ENCODE measurements at regions not wholly inside any gene's neighbourhood (a gene's known extent, or its start where the extent isn't known, plus 50 kb on each side); places are given as distances from the start of the nearest gene placed in this dataset.

- DNase-seq (no peak), ATAC-seq (no peak)
- Histone ChIP-seq H3K27me3 (ENCODE audit: low read length) (peaks cover 92% of the 10 kb centered on the region), H3F3A (ENCODE audit: low read length, unreplicated experiment) (no peaks in the 10 kb centered on the region), H3K9me2 (replicated peaks; ENCODE audit: low read length) (no peaks in the 10 kb centered on the region), H3K4me3 (ENCODE audit: low read length) (no peak overlapping the region), H3K4me2 (ENCODE audit: low read length) (no peak overlapping the region), H3K9ac (ENCODE audit: low read length) (no peak overlapping the region), H3K4me1 (ENCODE audit: insufficient read depth, low read length) (no peaks in the 10 kb centered on the region), H3K36me3 (ENCODE audit: low read depth, low read length) (no peaks in the 10 kb centered on the region), H3K79me2 (ENCODE audit: low read length) (no peaks in the 10 kb centered on the region), H2AFZ (ENCODE audit: low read length) (no peak overlapping the region), H4K20me1 (ENCODE audit: low read length) (no peaks in the 10 kb centered on the region), H3K27ac (ENCODE audit: low read length) (no peak overlapping the region), H3K9me3 (ENCODE audit: low read length) (no peaks in the 10 kb centered on the region)
- TF ChIP-seq EZH2 (IDR thresholded peaks at IDR 0.05; ENCODE audit: low read length, unreplicated experiment), result no peak
- no peak for TF ChIP-seq EZH2phosphoT487 (IDR thresholded peaks at IDR 0.05; ENCODE audit: borderline replicate concordance, low read length)
- POLR2A ChIA-PET (ENCODE audit: unreplicated experiment), result no interaction called here
- CTCF ChIA-PET, result no interaction called here
- intact Hi-C loops (cut with micrococcal nuclease), result no loop called here
- BruUV-seq (replicated peaks), result no TSS peak
These were observed 67.1 kb upstream of the PGBD5 start for GRCh38 chr1:230493264-230493663.

GRCh38 chr1:230490436-230490835, 64.3 kb upstream of the PGBD5 start:
- Histone ChIP-seq H3K4me3 (ENCODE audit: low read length) (no peak overlapping the region), H3K79me2 (ENCODE audit: low read length) (no peaks in the 10 kb centered on the region), H3K4me2 (ENCODE audit: low read length) (no peak overlapping the region), H3F3A (ENCODE audit: low read length, unreplicated experiment) (no peaks in the 10 kb centered on the region), H2AFZ (ENCODE audit: low read length) (no peak overlapping the region), H4K20me1 (ENCODE audit: low read length) (no peaks in the 10 kb centered on the region), H3K9me3 (ENCODE audit: low read length) (no peaks in the 10 kb centered on the region), H3K9me2 (replicated peaks; ENCODE audit: low read length) (no peaks in the 10 kb centered on the region), H3K27ac (ENCODE audit: low read length) (no peak overlapping the region), H3K4me1 (ENCODE audit: insufficient read depth, low read length) (no peaks in the 10 kb centered on the region), H3K27me3 (ENCODE audit: low read length) (peaks cover 90% of the 10 kb centered on the region), H3K36me3 (ENCODE audit: low read depth, low read length) (no peaks in the 10 kb centered on the region), H3K9ac (ENCODE audit: low read length) (no peak overlapping the region)
- no peak for TF ChIP-seq CTCF (conservative IDR thresholded peaks at IDR 0.05; ENCODE audit: low read depth, low read length)
- no peak for TF ChIP-seq EZH2phosphoT487 (IDR thresholded peaks at IDR 0.05; ENCODE audit: borderline replicate concordance, low read length)
- TF ChIP-seq EZH2 (IDR thresholded peaks at IDR 0.05; ENCODE audit: low read length, unreplicated experiment), result no peak
- intact Hi-C loops (cut with micrococcal nuclease), result no loop called here
- ChIA-PET CTCF (no interaction called here), POLR2A (ENCODE audit: unreplicated experiment) (no interaction called here)
- no peak for DNase-seq
- no TSS peak for BruUV-seq (replicated peaks)
- no peak for ATAC-seq

- Histone ChIP-seq H3K9me2 (replicated peaks; ENCODE audit: low read length) (no peaks in the 10 kb centered on the region), H3K4me1 (ENCODE audit: insufficient read depth, low read length) (no peaks in the 10 kb centered on the region), H3K36me3 (ENCODE audit: low read depth, low read length) (no peaks in the 10 kb centered on the region), H3K79me2 (ENCODE audit: low read length) (no peaks in the 10 kb centered on the region), H3K4me2 (ENCODE audit: low read length) (no peak overlapping the region), H4K20me1 (ENCODE audit: low read length) (no peaks in the 10 kb centered on the region), H3K27ac (ENCODE audit: low read length) (no peak overlapping the region), H2AFZ (ENCODE audit: low read length) (no peak overlapping the region), H3F3A (ENCODE audit: low read length, unreplicated experiment) (no peaks in the 10 kb centered on the region), H3K4me3 (ENCODE audit: low read length) (no peak overlapping the region), H3K9ac (ENCODE audit: low read length) (no peak overlapping the region), H3K27me3 (ENCODE audit: low read length) (peaks cover 90% of the 10 kb centered on the region), H3K9me3 (ENCODE audit: low read length) (no peaks in the 10 kb centered on the region)
- CTCF ChIA-PET, result no interaction called here
- DNase-seq (no peak), ATAC-seq (no peak)
- intact Hi-C loops (cut with micrococcal nuclease), result no loop called here
- POLR2A ChIA-PET (ENCODE audit: unreplicated experiment), result no interaction called here
- BruUV-seq (replicated peaks), result no TSS peak
- TF ChIP-seq EZH2 (IDR thresholded peaks at IDR 0.05; ENCODE audit: low read length, unreplicated experiment) (no peak), EZH2phosphoT487 (IDR thresholded peaks at IDR 0.05; ENCODE audit: borderline replicate concordance, low read length) (no peak), CTCF (conservative IDR thresholded peaks at IDR 0.05; ENCODE audit: low read depth, low read length) (no peak)
These were observed 61.8 kb upstream of the PGBD5 start for GRCh38 chr1:230487773-230488428.

All from PC-3 (cell line).